WTC11 (cell line): ENCODE measurements at regions not wholly inside any gene's neighbourhood (a gene's known extent, or its start where the extent isn't known, plus 50 kb on each side); places are given as distances from the start of the nearest gene placed in this dataset.

Experiments
- ATAC-seq: fragments of 200-7000 bp; cut with Tn5 transposase; 2 replicates; pipeline ENCODE4 v1.10.0; 2021; ENCODE audit warnings: mild to moderate bottlenecking, moderate library complexity
- CTCF ChIA-PET: fragments of 300-600 bp; sonication (Branson Sonifier 250); formaldehyde crosslinking; loops from one replicate; lab custom pipeline; 2021; ENCODE audit warnings: antibody characterized with exemption; lab: Charles Lee
- POLR2A ChIA-PET: fragments of 350-600 bp; sonication (Branson Sonifier 250); formaldehyde crosslinking; loops from one replicate; lab custom pipeline; 2021; ENCODE audit warnings: antibody characterized with exemption; lab: Charles Lee
- DNase-seq: peaks from one replicate; pipeline ENCODE4 v3.0.0; 2021; ENCODE audit warnings: low spot score
- H3K27ac Mint-ChIP-seq: 2 replicates; pipeline ENCODE4 v1.8.0; 2021; ENCODE audit warnings: mixed read lengths
- H3K27me3 Mint-ChIP-seq: 2 replicates; pipeline ENCODE4 v1.8.0; 2021; ENCODE audit warnings: low read depth, mild to moderate bottlenecking, moderate library complexity, mixed read lengths
- H3K36me3 Mint-ChIP-seq: 2 replicates; pipeline ENCODE4 v1.8.0; 2021; ENCODE audit warnings: mixed read lengths
- H3K4me1 Mint-ChIP-seq: 2 replicates; pipeline ENCODE4 v1.8.0; 2022; ENCODE audit warnings: mixed read lengths
- H3K4me3 Mint-ChIP-seq: 2 replicates; pipeline ENCODE4 v1.8.0; 2021; ENCODE audit warnings: mild to moderate bottlenecking, moderate library complexity, mixed read lengths
- H3K9me3 Mint-ChIP-seq: 2 replicates; pipeline ENCODE4 v1.8.0; 2021; ENCODE audit warnings: mixed read lengths
- AR ChIP-seq: fragments of 250-450 bp; sonication (Bioruptor Pico); IDR thresholded peaks from 2 replicates; pipeline ENCODE4 v1.9.0; 2021; ENCODE audit warnings: mild to moderate bottlenecking
- ARID4B ChIP-seq: sonication (generic); formaldehyde crosslinking; IDR thresholded peaks from 2 replicates; pipeline ENCODE4 v1.8.0; 2023; ENCODE audit warnings: missing genetic modification reagents, mild to moderate bottlenecking, borderline replicate concordance
- ATF6 ChIP-seq: sonication (generic); formaldehyde crosslinking; IDR thresholded peaks from 2 replicates; pipeline ENCODE4 v1.8.1; 2023; ENCODE audit warnings: mild to moderate bottlenecking, missing genetic modification reagents
- ELF4 ChIP-seq: sonication (generic); formaldehyde crosslinking; IDR thresholded peaks from 2 replicates; pipeline ENCODE4 v1.8.1; 2022; ENCODE audit warnings: low read depth, mild to moderate bottlenecking, moderate library complexity, missing genetic modification reagents
- ETV6 ChIP-seq: sonication (generic); formaldehyde crosslinking; IDR thresholded peaks from 2 replicates; pipeline ENCODE4 v1.8.1; 2022; ENCODE audit warnings: mild to moderate bottlenecking, missing genetic modification reagents
- FOXP1 ChIP-seq: sonication (generic); formaldehyde crosslinking; IDR thresholded peaks from 2 replicates; pipeline ENCODE4 v1.8.0; 2022; ENCODE audit warnings: missing genetic modification reagents, mild to moderate bottlenecking, moderate library complexity, borderline replicate concordance
- GABPB1 ChIP-seq: sonication (generic); formaldehyde crosslinking; IDR thresholded peaks from 2 replicates; pipeline ENCODE4 v1.8.1; 2023; ENCODE audit warnings: mild to moderate bottlenecking, missing genetic modification reagents
- IRF1 ChIP-seq: sonication (generic); formaldehyde crosslinking; IDR thresholded peaks from 2 replicates; pipeline ENCODE4 v1.8.0; 2023; ENCODE audit warnings: missing genetic modification reagents
- NR1H2 ChIP-seq: sonication (generic); formaldehyde crosslinking; IDR thresholded peaks from 2 replicates; pipeline ENCODE4 v1.9.0; 2021; ENCODE audit warnings: mild to moderate bottlenecking, moderate library complexity, missing genetic modification reagents
- NR2C2 ChIP-seq: sonication (generic); formaldehyde crosslinking; IDR thresholded peaks from 2 replicates; pipeline ENCODE4 v1.8.0; 2022; ENCODE audit warnings: mild to moderate bottlenecking, missing genetic modification reagents
- RELA ChIP-seq: sonication (generic); formaldehyde crosslinking; IDR thresholded peaks from 2 replicates; pipeline ENCODE4 v1.8.1; 2022; ENCODE audit warnings: missing genetic modification reagents, mild to moderate bottlenecking, borderline replicate concordance
- STAT6 ChIP-seq: sonication (generic); formaldehyde crosslinking; conservative IDR thresholded peaks from 2 replicates; pipeline ENCODE4 v1.8.1; 2023; ENCODE audit warnings: mild to moderate bottlenecking, low read depth, missing genetic modification reagents, moderate library complexity
- USF1 ChIP-seq: sonication (generic); formaldehyde crosslinking; IDR thresholded peaks from 2 replicates; pipeline ENCODE4 v1.8.0; 2022; ENCODE audit warnings: mild to moderate bottlenecking, missing genetic modification reagents
- ZMAT4 ChIP-seq: fragments of 250-450 bp; sonication (Bioruptor Pico); IDR thresholded peaks from 2 replicates; pipeline ENCODE4 v1.9.0; 2021; ENCODE audit warnings: mild to moderate bottlenecking
- ZNF396 ChIP-seq: fragments of 250-450 bp; sonication (Bioruptor Pico); IDR thresholded peaks from 2 replicates; pipeline ENCODE4 v1.8.0; 2021; ENCODE audit warnings: mild to moderate bottlenecking, moderate library complexity, borderline replicate concordance
- ZSCAN18 ChIP-seq: fragments of 250-450 bp; sonication (Bioruptor Pico); IDR thresholded peaks from 2 replicates; pipeline ENCODE4 v2.1.2; 2022; ENCODE audit warnings: mild to moderate bottlenecking, moderate library complexity

GRCh38 chrX:39981946-39982345 is 115.8 kb downstream of the BCOR start:
- Mint-ChIP-seq H3K27ac (no peak overlapping the region; the same call in 1 of the 2 replicates), H3K9me3 (no peaks in the 10 kb centered on the region), H3K4me3 (no peak overlapping the region)
- POLR2A ChIA-PET, result no interaction called here
- TF ChIP-seq USF1, result no peak
- TF ChIP-seq ZSCAN18, result no peak
- no peak for TF ChIP-seq NR2C2 (CRISPR knock-in tag)
- TF ChIP-seq ZNF396 (CRISPR knock-in tag), result no peak
- no peak for TF ChIP-seq GABPB1 (CRISPR knock-in tag)
- TF ChIP-seq RELA, result no peak
- TF ChIP-seq, all 79 proteins: peak for 0
- CTCF ChIA-PET, result no interaction called here
- Mint-ChIP-seq H3K36me3 (no peaks in the 10 kb centered on the region), H3K27me3 (no peaks in the 10 kb centered on the region), H3K4me1 (peaks cover 27% of the 10 kb centered on the region)
- DNase-seq (no peak), ATAC-seq (no peak)

- Mint-ChIP-seq H3K27ac (no peak overlapping the region), H3K36me3 (no peaks in the 10 kb centered on the region), H3K4me1 (peaks cover 26% of the 10 kb centered on the region), H3K27me3 (no peaks in the 10 kb centered on the region), H3K4me3 (no peak overlapping the region), H3K9me3 (no peaks in the 10 kb centered on the region)
- DNase-seq, result no peak
- ChIA-PET CTCF (no interaction called here), POLR2A (interaction anchor here (0.7 kb wide), 1 partner anchor 26 kb away, joined by 5 read pairs; no protein-coding TSS in a partner anchor)
- TF ChIP-seq ATF6 (no peak), ARID4B (CRISPR knock-in tag) (no peak), NR1H2 (CRISPR knock-in tag) (no peak), ZMAT4 (no peak), FOXP1 (CRISPR knock-in tag) (no peak)
- no peak for ATAC-seq
These were observed 114.8 kb downstream of the BCOR start for GRCh38 chrX:39982948-39983347.

- DNase-seq, result no peak
- no peaks in the 10 kb centered on the region for H3K36me3 Mint-ChIP-seq
- H3K27ac Mint-ChIP-seq, result no peak overlapping the region
- ChIA-PET POLR2A (interaction anchor here (0.7 kb wide), 1 partner anchor 27 kb away, joined by 5 read pairs; no protein-coding TSS in a partner anchor), CTCF (no interaction called here)
- no peak overlapping the region for H3K4me3 Mint-ChIP-seq
- no peaks in the 10 kb centered on the region for H3K27me3 Mint-ChIP-seq
- H3K9me3 Mint-ChIP-seq, result no peaks in the 10 kb centered on the region
- no peak for ATAC-seq
- peaks cover 22% of the 10 kb centered on the region for H3K4me1 Mint-ChIP-seq
- TF ChIP-seq IRF1 (CRISPR knock-in tag) (no peak), STAT6 (no peak), AR (CRISPR knock-in tag) (no peak), ELF4 (CRISPR knock-in tag) (no peak), ETV6 (CRISPR knock-in tag) (no peak)
These were observed 114.0 kb downstream of the BCOR start for GRCh38 chrX:39983715-39984114.
